Endothelial cell of umbilical vein (primary cell): ENCODE measurements at regions not wholly inside any gene's neighbourhood (a gene's known extent, or its start where the extent isn't known, plus 50 kb on each side); places are given as distances from the start of the nearest gene placed in this dataset.

ENCODE experiments used
- EZH2 ChIP-seq: IDR thresholded peaks from 2 replicates; pipeline ENCODE4 v1.6.1; 2012; ENCODE audit warnings: borderline replicate concordance, low read depth, mild to moderate bottlenecking, moderate library complexity, low read length, inconsistent platforms; ENCODE audit not compliant: severe bottlenecking
- FOS ChIP-seq: IDR thresholded peaks from 2 replicates; pipeline ENCODE4 v1.6.1; 2011; ENCODE audit warnings: mild to moderate bottlenecking, low read length, moderate library complexity, borderline replicate concordance; ENCODE audit not compliant: insufficient read depth
- JUN ChIP-seq: IDR thresholded peaks from 2 replicates; pipeline ENCODE4 v1.6.1; 2011; ENCODE audit warnings: borderline replicate concordance, low read depth; ENCODE audit not compliant: insufficient read length, insufficient read depth
- MYC ChIP-seq: IDR thresholded peaks from one replicate; pipeline ENCODE4 v1.6.1; 2011; ENCODE audit warnings: mild to moderate bottlenecking, low read depth, low read length
- POLR2A ChIP-seq: IDR thresholded peaks from 2 replicates; pipeline ENCODE4 v1.6.1; 2012; ENCODE audit warnings: low read depth, mild to moderate bottlenecking, control low read depth, low read length
- POLR2AphosphoS5 ChIP-seq: IDR thresholded peaks from 2 replicates; pipeline ENCODE4 v1.6.1; 2012; ENCODE audit warnings: low read depth, mild to moderate bottlenecking, control low read depth, low read length, moderate library complexity; ENCODE audit not compliant: insufficient read depth
- TF ChIP-seq, protein P1 (sequence below), 2 donors: IDR thresholded peaks; 1 replicate in 1 of 2; 2 replicates in 1 of 2; pipeline ENCODE4 v1.5.1; 2011; ENCODE audit warnings: low read length in 2 of 2, mild to moderate bottlenecking in 2 of 2, moderate library complexity in 2 of 2, control low read depth in 1 of 2, inconsistent platforms in 1 of 2, low read depth in 1 of 2; ENCODE audit not compliant: insufficient read depth in 1 of 2; ENCODE audit errors: extremely low read depth in 1 of 2
- TF ChIP-seq, protein P2 (sequence below): IDR thresholded peaks from 2 replicates; pipeline ENCODE4 v1.6.1; 2011; ENCODE audit not compliant: insufficient read depth, insufficient read length

DNA sequence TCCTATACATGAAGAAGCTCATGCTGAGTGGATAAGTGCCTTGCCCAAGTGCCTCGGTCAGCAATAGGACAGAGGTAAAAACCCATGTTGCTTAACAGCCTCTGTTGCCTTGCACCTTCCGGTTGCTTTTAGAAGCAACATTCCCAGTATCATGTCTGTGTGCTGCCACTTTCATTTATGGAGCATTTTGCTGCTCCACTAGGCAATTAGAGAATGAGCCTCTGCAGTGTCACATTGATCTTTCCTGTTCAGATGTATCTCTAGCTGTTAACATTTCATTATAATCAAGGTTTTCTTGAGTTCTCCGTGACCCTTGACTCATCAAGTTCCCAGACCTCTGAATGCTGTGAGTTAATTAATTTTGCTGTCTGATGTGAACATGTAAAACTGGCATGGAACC, 134.5 kb upstream of the EPB41L3 start:
- TF ChIP-seq, protein P1, sequence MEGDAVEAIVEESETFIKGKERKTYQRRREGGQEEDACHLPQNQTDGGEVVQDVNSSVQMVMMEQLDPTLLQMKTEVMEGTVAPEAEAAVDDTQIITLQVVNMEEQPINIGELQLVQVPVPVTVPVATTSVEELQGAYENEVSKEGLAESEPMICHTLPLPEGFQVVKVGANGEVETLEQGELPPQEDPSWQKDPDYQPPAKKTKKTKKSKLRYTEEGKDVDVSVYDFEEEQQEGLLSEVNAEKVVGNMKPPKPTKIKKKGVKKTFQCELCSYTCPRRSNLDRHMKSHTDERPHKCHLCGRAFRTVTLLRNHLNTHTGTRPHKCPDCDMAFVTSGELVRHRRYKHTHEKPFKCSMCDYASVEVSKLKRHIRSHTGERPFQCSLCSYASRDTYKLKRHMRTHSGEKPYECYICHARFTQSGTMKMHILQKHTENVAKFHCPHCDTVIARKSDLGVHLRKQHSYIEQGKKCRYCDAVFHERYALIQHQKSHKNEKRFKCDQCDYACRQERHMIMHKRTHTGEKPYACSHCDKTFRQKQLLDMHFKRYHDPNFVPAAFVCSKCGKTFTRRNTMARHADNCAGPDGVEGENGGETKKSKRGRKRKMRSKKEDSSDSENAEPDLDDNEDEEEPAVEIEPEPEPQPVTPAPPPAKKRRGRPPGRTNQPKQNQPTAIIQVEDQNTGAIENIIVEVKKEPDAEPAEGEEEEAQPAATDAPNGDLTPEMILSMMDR (IDR thresholded peaks at IDR 0.05; ENCODE audit: extremely low read depth in 1 of 2, insufficient read depth in 1 of 2, low read depth in 1 of 2, low read length in 2 of 2) = no peak
- TF ChIP-seq, protein P2, sequence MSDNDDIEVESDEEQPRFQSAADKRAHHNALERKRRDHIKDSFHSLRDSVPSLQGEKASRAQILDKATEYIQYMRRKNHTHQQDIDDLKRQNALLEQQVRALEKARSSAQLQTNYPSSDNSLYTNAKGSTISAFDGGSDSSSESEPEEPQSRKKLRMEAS = no peak
- no peak for TF ChIP-seq POLR2A
- TF ChIP-seq POLR2AphosphoS5 = no peak
- no peak for TF ChIP-seq EZH2
- TF ChIP-seq MYC = no peak
- TF ChIP-seq FOS = no peak
- no peak for TF ChIP-seq JUN
